ENCODE measurements at regions not wholly inside any gene's neighbourhood (a gene's known extent, or its start where the extent isn't known, plus 50 kb on each side); places are given as distances from the start of the nearest gene placed in this dataset.
"Not testable (repeated sequence)": the region's sequence is repeated elsewhere in the genome, so short reads cannot be mapped to it uniquely, and the experiment has no call there.

DNA sequence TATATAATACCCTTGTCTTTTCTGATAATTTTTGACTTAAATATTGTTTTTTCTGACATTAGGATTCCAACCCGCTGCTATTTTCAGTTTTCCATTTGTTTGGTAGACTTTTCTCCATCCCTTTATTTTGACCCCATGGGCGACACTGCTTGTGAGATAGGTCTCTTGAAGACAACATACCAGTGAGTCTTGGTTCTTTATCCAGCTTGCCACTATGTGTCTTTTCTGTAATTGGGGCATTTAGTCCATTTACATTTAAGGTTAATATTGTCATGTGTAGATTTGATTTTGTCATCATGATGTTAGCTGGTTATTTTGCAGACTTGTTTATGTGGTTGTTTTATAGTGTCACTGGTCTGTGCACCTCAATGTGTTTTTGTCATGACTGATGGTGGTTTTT is 67.7 kb upstream of the IRAK1BP1 start:
- DNase-seq (ENCODE audit: low read depth in 1 of 2, low spot score in 1 of 2): no peak
- Histone ChIP-seq H3K27me3 (ENCODE audit: insufficient read depth, poor library complexity, severe bottlenecking) (no peaks in the 10 kb centered on the region), H3K4me3 (replicated peaks; ENCODE audit: insufficient read depth, low read length) (no peak overlapping the region), H3K27ac (replicated peaks) (no peak overlapping the region)
- TF ChIP-seq SPI1 (IDR thresholded peaks at IDR 0.05; ENCODE audit: borderline replicate concordance, low read depth) (no peak), POLR2AphosphoS5 (IDR thresholded peaks at IDR 0.05; ENCODE audit: low read depth) (no peak), REST (IDR thresholded peaks at IDR 0.05; ENCODE audit: insufficient replicate concordance, low read depth) (no peak), GABPA (IDR thresholded peaks at IDR 0.05; ENCODE audit: low read depth) (no peak)
- TF ChIP-seq, protein P1, sequence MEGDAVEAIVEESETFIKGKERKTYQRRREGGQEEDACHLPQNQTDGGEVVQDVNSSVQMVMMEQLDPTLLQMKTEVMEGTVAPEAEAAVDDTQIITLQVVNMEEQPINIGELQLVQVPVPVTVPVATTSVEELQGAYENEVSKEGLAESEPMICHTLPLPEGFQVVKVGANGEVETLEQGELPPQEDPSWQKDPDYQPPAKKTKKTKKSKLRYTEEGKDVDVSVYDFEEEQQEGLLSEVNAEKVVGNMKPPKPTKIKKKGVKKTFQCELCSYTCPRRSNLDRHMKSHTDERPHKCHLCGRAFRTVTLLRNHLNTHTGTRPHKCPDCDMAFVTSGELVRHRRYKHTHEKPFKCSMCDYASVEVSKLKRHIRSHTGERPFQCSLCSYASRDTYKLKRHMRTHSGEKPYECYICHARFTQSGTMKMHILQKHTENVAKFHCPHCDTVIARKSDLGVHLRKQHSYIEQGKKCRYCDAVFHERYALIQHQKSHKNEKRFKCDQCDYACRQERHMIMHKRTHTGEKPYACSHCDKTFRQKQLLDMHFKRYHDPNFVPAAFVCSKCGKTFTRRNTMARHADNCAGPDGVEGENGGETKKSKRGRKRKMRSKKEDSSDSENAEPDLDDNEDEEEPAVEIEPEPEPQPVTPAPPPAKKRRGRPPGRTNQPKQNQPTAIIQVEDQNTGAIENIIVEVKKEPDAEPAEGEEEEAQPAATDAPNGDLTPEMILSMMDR (IDR thresholded peaks at IDR 0.05; ENCODE audit: insufficient read depth, low read length): no peak

DNA sequence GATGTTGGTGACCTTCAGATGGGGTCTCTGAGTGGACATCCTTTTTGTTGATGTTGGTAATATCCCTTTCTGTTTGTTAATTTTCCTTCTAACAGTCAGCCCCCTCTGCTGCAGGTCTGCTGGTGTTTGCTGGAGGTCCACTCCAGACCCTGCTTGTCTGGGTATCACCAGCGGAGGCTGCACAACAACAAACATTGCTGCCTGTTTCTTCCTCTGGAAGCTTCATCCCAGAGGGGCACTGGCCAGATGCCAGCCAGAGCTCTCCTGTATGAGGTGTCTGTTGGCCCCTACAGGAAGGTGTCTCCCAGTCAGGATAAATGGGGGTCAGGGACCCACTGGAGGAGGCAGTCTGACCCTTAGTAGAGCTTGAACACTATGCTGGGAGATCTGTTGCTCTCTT is 60.6 kb upstream of the IRAK1BP1 start:
- not testable (repeated sequence) for H3K27me3 ChIP-seq (ENCODE audit: insufficient read depth, poor library complexity, severe bottlenecking)

DNA sequence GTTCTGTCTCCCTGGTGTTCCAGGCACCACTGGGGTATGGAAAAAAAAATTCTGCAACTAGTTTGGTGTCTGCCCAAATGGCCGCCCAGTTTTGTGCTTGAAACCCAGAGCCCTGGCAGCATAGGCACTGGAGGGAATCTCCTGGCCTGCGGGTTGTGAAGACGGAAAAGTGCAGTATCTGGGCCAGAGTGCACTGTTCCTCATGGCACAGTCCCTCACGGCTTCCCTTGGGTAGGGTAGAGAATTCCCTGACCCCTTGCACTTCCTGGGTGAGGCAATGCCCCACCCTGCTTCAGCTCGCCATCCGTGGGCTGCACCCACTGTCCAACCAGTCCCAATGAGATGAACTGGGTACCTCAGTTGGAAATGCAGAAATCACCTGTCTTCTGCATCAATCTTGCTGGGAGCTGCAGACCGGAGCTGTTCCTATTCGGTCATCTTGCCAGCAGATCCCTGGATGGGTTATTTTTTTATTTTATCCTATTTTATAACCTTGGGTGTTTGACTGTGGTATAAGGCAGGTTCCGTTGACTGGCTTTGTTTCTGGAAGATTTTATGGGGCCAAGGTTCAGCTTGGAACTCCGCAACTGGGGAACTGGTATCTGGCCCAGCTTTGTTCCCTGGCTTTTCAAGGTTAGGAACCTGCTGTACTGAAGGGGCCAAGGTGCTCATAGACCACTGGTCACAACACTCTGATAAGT is 59.5 kb upstream of the IRAK1BP1 start:
- H3K4me3 ChIP-seq (replicated peaks; ENCODE audit: insufficient read depth, low read length); H3K27ac ChIP-seq (replicated peaks); H3K27me3 ChIP-seq (ENCODE audit: insufficient read depth, poor library complexity, severe bottlenecking); DNase-seq (ENCODE audit: low read depth in 1 of 2, low spot score in 1 of 2): not testable (repeated sequence)

More for the DNA sequence above, 60.6 kb upstream of the IRAK1BP1 start:
- not testable (repeated sequence) for DNase-seq (ENCODE audit: low read depth in 1 of 2, low spot score in 1 of 2); H3K4me3 ChIP-seq (replicated peaks; ENCODE audit: insufficient read depth, low read length); H3K27ac ChIP-seq (replicated peaks)

DNA sequence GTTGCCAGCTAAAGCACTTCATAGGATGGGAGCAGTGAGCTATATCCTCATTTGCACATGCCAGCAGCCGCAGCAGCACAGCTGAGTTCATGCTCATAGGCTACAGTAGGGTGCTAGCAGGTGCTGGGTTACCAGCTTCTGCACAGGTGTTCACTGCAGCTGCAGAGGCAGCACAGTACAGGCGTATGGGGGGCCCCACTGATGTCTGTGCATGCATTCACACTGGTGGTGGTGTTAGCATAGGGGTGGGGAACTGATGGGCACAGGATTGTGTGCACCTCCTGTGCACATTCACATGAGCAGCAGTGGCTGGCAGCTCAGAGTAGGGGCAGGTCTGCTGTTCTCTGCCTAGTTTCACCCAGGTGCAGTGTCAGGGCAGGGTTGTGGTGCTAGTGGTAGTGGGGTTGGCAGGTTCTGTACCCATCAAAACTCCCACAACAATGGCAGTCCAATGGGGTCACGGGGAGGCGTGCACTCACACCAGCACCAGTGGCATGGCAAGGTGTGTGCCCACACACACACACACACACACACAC is 58.9 kb upstream of the IRAK1BP1 start:
- TF ChIP-seq POLR2AphosphoS5 (IDR thresholded peaks at IDR 0.05; ENCODE audit: low read depth): no peak
- TF ChIP-seq SPI1 (IDR thresholded peaks at IDR 0.05; ENCODE audit: borderline replicate concordance, low read depth): no peak
- no peak for TF ChIP-seq GABPA (IDR thresholded peaks at IDR 0.05; ENCODE audit: low read depth)
- TF ChIP-seq, protein P1 (IDR thresholded peaks at IDR 0.05; ENCODE audit: insufficient read depth, low read length): no peak
- no peak for TF ChIP-seq REST (IDR thresholded peaks at IDR 0.05; ENCODE audit: insufficient replicate concordance, low read depth)
- H3K27ac ChIP-seq (replicated peaks): no peak overlapping the region
- H3K27me3 ChIP-seq (ENCODE audit: insufficient read depth, poor library complexity, severe bottlenecking): no peaks in the 10 kb centered on the region
- DNase-seq (ENCODE audit: low read depth in 1 of 2, low spot score in 1 of 2): no peak
- H3K4me3 ChIP-seq (replicated peaks; ENCODE audit: insufficient read depth, low read length): no peak overlapping the region

DNA sequence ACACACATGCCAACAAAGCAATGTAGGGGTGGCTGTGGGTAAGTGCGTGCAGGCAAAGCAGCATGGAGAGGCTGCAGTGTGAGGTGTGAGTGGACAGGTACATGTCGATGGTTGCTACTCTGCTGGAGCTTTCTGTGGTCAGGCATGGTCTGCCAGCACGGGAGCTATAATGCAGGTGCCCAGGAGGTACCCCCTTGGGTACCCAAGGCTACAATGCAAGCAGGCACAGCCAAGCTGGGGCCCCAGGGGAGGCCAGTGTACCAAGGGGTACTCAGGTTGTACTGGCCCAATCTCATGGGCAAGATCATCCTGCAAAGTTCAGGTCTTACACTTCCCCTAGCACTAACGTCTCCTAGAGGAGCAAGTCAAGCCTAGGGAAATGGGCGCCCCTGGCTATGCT is 58.4 kb upstream of the IRAK1BP1 start:
- TF ChIP-seq, protein P1 (IDR thresholded peaks at IDR 0.05; ENCODE audit: insufficient read depth, low read length): no peak
- TF ChIP-seq SPI1 (IDR thresholded peaks at IDR 0.05; ENCODE audit: borderline replicate concordance, low read depth) (no peak), POLR2AphosphoS5 (IDR thresholded peaks at IDR 0.05; ENCODE audit: low read depth) (no peak), REST (IDR thresholded peaks at IDR 0.05; ENCODE audit: insufficient replicate concordance, low read depth) (no peak), GABPA (IDR thresholded peaks at IDR 0.05; ENCODE audit: low read depth) (no peak)
- no peaks in the 10 kb centered on the region for H3K27me3 ChIP-seq (ENCODE audit: insufficient read depth, poor library complexity, severe bottlenecking)
- H3K27ac ChIP-seq (replicated peaks): no peak overlapping the region
- no peak overlapping the region for H3K4me3 ChIP-seq (replicated peaks; ENCODE audit: insufficient read depth, low read length)
- no peak for DNase-seq (ENCODE audit: low read depth in 1 of 2, low spot score in 1 of 2)
